ENCODE measurements at regions not wholly inside any gene's neighbourhood (a gene's known extent, or its start where the extent isn't known, plus 50 kb on each side); places are given as distances from the start of the nearest gene placed in this dataset.

DNA sequence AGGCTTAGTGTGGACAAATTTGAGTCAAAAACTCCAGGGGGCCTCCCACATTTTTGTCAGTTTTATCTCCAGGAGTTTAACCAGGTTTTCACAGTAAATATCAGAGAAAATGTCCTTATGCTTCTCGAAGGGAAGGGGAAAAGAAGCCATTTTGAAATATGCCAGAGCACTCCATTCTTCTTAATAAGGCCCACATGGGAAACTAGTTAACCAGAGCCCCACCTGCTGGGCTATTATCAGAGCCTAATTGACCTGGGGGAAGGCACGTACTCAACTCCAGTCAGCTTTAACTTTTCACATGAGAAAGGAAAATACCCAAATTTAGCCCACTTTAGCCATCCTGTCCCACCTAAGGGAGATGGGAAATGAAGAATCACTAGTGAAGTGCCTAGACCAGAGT is 296.3 kb downstream of the PTBP2 start:
- no peaks in the 10 kb centered on the region for H3K36me3 ChIP-seq (ENCODE audit: insufficient read depth, low read length)
- no peak overlapping the region for H3K4me3 ChIP-seq (ENCODE audit: low read depth in 1 of 2, low read length in 2 of 2)
- no peaks in the 10 kb centered on the region for H3K27me3 ChIP-seq (ENCODE audit: control insufficient read depth in 1 of 2, insufficient read depth in 2 of 2, low read length in 2 of 2)
- no peak overlapping the region for H3K9ac ChIP-seq (ENCODE audit: low read length)
- no peaks in the 10 kb centered on the region for H3K9me3 ChIP-seq (ENCODE audit: low read length)
- H3K27ac ChIP-seq (ENCODE audit: low read depth, low read length), result no peak overlapping the region
- peaks cover 3% of the 10 kb centered on the region for H3K4me1 ChIP-seq (ENCODE audit: insufficient read depth, low read length)
